Esophagus squamous epithelium (tissue), 4 donors: ENCODE measurements at regions not wholly inside any gene's neighbourhood (a gene's known extent, or its start where the extent isn't known, plus 50 kb on each side); places are given as distances from the start of the nearest gene placed in this dataset.

Source experiments
- CTCF ChIP-seq, 6 experiments: fragments of 450-650 bp in 4 of 6; fragments of 200-600 bp in 2 of 6; sonication (generic) in 2 of 6; IDR thresholded peaks; one replicate each; pipeline ENCODE4 v1.5.1; 2016 to 2019; ENCODE audit warnings: antibody characterized with exemption in 6 of 6, mild to moderate bottlenecking in 4 of 6, moderate library complexity in 4 of 6
- POLR2A ChIP-seq, 4 donors: fragments of 450-650 bp; IDR thresholded peaks; one replicate each; pipeline ENCODE4 v1.6.1; 2017; ENCODE audit warnings: antibody characterized with exemption in 4 of 4, mild to moderate bottlenecking in 4 of 4, moderate library complexity in 3 of 4

DNA sequence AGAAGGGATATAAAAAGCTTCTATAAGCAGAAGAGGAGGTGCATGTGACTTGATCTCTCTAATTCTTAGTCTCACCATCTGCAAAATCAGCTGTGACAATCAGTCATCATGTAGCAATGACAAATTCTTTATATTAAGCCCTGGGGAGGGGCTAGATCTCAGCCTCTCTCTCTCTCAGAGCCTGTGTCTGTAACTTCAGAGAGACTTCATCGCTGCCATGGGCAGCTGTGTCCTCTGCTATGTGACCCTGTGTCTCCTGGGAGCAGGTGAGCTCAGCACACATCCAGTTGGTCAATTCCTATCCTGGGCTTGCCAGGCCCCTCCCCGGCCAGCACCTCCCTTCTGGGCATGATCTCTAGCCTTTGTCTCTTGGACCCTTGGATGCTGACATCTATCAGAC lies 109.6 kb downstream of the ANKRD18B start:
- TF ChIP-seq CTCF (IDR thresholded peaks at IDR 0.05) (no peak), POLR2A (IDR thresholded peaks at IDR 0.05) (no peak)
